ENCODE measurements at regions not wholly inside any gene's neighbourhood (a gene's known extent, or its start where the extent isn't known, plus 50 kb on each side); places are given as distances from the start of the nearest gene placed in this dataset.
"Not testable (repeated sequence)": the region's sequence is repeated elsewhere in the genome, so short reads cannot be mapped to it uniquely, and the experiment has no call there.

DNA sequence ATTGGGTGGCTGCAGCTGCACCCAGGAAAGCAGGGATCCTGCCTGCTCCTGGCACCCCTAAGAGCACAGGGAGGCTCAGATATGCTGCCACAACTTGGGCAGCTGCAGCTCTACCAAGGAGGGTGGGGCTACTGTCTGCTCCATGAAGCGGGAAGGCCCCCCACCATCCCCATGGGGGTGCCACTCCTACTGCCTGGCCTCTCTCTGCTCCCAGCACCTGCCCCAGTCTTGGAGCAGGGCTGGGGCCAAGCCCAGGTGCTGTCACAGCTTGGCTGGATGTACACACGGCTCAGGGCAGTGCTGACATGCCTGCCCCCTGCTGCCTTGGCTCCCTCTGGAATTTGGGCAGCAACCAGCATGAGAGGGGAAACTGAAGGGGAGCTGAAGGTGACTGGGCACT, 214.7 kb upstream of the PLPPR1 start:
- no peak for DNase-seq

DNA sequence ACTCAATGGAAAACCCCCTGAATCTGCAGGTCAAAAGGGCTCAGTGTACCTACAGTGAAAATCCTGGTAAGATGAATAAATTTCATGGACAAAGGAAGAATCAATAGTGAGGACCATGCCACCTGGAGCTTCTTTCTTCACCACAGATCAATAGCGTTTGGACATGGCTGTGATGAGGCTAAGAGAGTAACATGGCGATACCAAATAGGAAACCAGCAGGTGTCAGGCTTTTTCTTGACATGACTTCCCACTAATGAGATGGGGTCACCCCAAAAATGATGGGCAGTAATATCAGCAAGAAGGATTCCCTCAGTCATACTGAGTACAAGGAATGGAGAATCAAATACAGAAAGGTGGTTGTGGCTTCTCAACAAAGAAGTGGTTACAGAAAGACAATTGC, 208.5 kb upstream of the PLPPR1 start:
- no peak for DNase-seq

- not testable (repeated sequence) for DNase-seq
Observed at GRCh38 chr9:100833035-100833434, 195.5 kb upstream of the PLPPR1 start.

GRCh38 chr9:100838857-100839256, 189.7 kb upstream of the PLPPR1 start:
- no peak for DNase-seq

GRCh38 chr9:100848726-100849125, 179.8 kb upstream of the PLPPR1 start:
- no peak for DNase-seq

DNA sequence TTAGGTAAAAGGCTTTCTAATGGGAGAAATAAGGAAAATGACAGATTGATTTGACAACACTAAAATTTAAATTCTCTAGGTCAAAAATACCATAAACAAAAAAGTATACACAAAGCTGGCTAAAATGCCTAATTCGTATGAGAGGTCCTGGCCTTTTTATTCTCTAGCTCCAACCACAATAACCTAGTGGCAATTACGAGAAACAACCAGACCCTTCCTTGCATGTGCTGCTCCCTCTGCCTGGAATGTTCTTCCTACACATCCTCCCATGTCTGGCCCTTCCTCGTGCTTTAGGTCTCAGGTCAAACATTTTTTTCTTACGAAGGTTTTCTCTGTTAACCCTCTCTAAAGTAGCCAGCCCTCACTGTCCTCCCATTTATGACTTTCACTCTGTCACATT, 176.4 kb upstream of the PLPPR1 start:
- no peak for DNase-seq

DNA sequence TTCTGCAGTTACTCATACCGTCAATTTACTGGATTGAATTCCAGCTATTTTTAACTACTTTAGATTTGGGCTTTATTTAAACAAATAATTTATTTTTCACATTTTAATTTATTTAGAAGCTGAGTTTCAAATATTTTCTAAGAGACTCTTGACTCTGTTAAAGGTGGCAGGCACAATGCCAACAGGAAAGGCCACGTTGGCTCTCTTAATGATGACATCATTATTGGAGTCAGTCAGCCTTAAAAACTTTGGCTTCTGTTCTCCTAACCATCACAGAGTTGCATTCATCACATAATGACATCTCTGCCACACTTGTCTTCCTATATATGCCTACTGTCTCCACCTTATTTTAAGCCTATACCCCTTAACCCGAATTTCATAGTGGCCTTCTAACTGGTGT, 172.3 kb upstream of the PLPPR1 start:
- DNase-seq, result no peak

GRCh38 chr9:100865111-100865510, 163.4 kb upstream of the PLPPR1 start:
- DNase-seq, result no peak

DNA sequence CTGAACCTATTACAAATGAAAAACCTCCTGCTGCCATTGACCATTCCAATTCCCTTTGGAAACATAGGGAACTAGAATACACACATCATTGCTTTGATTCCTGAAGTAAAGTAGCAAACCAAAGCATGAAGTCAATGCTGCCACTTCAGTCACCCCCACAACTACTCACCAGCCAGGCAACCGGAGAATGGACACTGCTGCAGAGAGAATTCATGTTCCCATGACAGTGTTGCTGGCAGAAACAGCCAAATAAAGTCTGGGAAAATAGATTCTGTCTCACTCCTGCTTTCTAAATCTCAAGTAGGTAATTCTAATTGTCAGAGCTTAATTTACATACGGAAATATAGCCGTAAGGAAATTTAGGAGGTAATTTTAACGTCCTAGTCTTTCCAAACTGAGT, 162.9 kb upstream of the PLPPR1 start:
- DNase-seq, result no peak

- DNase-seq, result no peak
Observed at GRCh38 chr9:100869326-100869725, 159.2 kb upstream of the PLPPR1 start.

GRCh38 chr9:100879884-100880283, 148.6 kb upstream of the PLPPR1 start:
- DNase-seq, result no peak

DNA sequence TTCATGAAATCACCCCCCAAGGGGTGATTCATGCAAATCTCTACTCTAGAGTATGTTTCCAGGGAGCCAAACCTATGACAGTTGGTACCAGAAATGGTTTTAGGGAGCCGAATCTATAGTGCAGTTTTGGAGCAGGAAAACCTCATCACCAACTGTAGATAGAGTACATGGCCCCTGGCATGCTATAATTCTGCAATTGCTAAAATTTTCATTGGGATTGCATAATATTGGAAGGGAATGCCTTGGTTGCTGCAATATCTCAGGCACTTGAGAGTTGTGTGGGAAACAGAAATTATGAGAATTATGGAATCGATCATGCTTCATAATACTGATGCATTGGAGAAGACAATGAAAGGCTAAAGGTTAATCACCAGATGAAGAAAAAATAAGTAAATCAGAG, 148.2 kb upstream of the PLPPR1 start:
- DNase-seq, result no peak

DNA sequence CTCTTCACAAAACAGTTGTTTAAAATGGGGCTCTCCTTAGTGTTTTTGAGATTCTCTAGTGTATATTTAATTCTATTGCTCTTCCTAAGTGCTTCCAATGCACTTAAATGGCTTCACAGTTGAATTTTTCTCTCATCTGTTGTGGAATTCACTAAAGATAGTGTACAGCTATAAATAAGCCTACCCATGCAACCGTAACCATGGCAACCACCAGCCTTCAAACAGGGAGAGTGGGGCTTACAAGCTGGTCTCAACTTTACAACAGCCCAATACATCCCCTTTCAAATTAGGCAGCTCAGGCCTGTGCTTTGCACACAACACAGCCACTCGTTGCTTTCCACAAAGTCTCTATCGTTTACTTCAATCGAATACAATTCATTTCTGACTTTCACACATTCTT, 144.0 kb upstream of the PLPPR1 start:
- no peak for DNase-seq

DNA sequence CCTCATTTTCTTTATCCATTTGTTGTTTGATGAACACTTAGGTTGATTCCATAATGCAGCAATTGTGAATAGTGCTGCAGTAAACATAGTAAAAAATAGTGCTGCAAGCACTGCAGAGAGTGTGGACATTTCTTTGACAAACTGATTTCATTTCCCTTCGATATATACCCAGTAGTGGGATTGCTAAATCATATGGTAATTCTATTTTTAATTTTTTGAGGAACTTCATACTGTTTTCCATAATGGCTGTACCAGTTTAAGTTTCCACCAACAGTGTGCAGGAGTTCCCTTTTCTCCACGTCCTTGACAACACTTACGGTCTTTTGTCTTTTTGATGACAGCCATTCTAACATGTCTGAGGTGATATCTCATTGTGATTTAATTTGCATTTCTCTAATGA, 138.2 kb upstream of the PLPPR1 start:
- DNase-seq, result no peak

DNA sequence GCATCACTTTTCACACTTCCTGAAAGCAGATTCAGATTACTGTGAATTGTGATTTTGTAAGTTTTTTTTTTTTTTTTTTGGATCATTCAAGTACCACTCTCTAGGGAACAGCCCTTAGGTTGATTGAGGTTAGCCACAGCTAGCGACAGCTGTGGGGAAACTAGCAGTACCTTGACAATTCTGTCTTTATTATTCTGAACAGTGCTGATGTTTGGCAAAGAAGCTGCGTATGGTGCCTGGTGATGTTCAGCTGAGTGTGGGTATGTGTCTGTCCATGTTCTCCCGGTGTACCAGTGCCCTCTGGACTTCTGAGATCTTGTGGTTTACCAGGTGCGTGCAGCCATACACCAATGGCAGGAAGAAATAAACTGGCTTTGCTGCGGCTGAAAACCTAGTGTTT, 117.3 kb upstream of the PLPPR1 start:
- no peak for DNase-seq

DNA sequence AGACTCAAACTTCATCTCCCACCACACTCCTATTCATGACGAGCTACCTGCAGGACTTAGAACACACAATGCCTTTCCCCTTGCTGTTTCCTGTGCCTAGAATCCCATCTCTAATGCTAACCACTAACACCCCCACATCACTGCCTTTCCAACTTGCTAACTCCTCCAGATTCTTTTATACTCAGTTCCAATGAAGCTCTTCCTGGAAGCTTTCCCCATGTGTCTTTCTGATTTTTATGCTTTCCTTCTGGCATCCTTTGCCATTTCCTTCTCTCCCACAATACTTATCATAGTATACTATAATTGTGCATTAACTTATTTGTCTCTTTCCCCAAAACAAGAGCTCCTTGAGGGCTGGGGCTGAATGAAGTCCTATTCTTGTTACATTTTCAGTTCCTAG, 115.3 kb upstream of the PLPPR1 start:
- no peak for DNase-seq

GRCh38 chr9:100914266-100914665, 114.3 kb upstream of the PLPPR1 start:
- no peak for DNase-seq

DNA sequence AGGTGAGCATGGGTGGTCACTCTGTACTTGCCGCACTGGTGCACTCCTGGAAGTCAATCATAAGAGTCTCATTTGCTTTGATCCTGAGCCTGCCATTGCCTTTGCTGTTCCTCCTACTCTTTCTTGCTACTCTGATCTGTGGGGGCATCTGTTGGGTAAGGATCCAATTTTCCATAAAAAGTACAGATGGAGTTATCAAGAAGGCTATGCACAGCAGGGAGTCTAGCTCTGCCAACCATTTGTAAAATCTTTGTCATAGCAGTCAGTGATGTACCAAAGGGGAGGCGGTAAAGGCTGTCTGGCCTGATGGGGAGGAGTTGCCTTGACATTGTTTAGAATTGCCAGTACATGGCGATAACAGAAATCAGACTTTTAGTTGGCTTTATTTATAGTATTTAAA, 109.0 kb upstream of the PLPPR1 start:
- DNase-seq, result no peak

GRCh38 chr9:100926366-100926765, 102.2 kb upstream of the PLPPR1 start:
- no peak for DNase-seq

- no peak for DNase-seq
Observed at GRCh38 chr9:100927763-100928162, 100.8 kb upstream of the PLPPR1 start.

GRCh38 chr9:100933656-100934055, 94.9 kb upstream of the PLPPR1 start:
- no peak for DNase-seq

DNA sequence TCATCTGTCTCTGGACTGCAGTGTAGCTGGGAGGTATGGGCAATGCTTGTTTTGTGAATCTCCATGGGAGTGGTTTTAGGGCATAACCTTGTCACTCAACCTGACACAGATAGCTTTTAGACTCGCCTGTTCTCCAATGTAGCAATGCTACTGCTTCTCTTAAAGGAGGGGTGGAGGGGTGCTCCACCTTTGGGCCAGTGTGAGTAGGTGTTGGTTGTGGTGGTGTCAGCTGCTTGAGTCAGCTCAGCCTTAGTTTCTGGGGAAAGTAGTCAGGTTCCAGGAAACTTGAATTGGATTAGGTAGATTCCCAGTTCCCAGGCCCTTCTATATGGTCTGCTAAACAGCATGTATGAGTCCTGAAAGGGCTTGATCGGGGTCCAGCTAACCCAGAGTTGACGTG, 91.1 kb upstream of the PLPPR1 start:
- no peak for DNase-seq

GRCh38 chr9:100938507-100938906, 90.0 kb upstream of the PLPPR1 start:
- no peak for DNase-seq

- no peak for DNase-seq
Observed at GRCh38 chr9:100939636-100940035, 88.9 kb upstream of the PLPPR1 start.

DNA sequence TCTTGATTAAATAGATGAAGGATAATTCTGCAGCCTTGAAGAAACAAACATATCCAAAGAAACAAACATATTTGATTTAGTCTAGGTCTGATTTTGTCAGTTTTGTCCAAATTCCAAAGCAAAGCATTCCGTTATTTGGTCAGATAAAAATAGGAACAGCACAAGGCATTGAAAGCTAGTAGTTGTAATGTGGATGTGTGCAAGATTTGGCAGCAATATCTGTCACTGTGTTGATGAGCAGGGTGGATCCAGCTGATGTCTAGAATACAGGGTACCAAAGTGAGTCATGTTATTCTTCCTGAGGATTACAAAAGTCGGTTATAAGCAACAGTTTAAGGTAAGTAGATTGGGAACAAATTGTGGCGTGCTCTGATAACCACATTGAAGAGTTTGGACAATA, 69.3 kb upstream of the PLPPR1 start:
- no peak for DNase-seq

Measured in activated CD4-positive, alpha-beta T cell treated with anti-CD3 and anti-CD28 coated beads, Interleukin-2, amount 50 U/mL, for 16 hours (primary cell).